Dermis microvascular lymphatic vessel endothelial cell (primary cell): ENCODE measurements at regions not wholly inside any gene's neighbourhood (a gene's known extent, or its start where the extent isn't known, plus 50 kb on each side); places are given as distances from the start of the nearest gene placed in this dataset.

Experiments
- DNase-seq, 2 donors: peaks; one replicate each; pipeline versions ENCODE4 v3.0.0 to v3.0.0-alpha.2; 2010; ENCODE audit warnings: low read depth in 2 of 2

DNA sequence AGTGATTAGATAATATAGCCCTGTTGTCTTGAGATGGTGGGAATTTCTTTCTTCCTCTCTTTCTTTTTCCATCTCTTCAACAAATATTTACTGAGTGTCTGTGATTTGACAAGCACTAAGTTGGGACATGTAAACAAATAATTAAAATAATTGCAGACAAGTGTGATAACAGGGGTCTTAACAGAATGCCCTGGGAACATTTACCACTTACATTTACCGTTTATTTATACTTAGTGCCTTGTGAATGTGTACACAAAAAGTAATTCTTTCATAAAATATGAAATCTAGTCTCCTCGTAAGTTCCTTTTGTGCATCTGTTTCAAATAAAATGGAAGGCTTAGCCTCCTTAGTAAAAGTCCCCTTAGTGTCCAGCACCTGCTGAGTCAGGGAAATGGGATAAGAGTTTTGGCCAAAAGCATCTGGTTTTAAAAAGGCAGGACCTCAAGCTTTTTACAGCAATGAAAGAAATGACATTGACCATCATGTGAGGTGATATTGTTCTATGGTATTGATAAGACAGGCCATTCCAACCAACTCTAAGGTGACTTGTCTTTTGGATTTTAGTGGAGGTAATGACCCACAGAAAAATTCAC, 188.2 kb downstream of the HS3ST3B1 start:
- DNase-seq, result no peak

DNA sequence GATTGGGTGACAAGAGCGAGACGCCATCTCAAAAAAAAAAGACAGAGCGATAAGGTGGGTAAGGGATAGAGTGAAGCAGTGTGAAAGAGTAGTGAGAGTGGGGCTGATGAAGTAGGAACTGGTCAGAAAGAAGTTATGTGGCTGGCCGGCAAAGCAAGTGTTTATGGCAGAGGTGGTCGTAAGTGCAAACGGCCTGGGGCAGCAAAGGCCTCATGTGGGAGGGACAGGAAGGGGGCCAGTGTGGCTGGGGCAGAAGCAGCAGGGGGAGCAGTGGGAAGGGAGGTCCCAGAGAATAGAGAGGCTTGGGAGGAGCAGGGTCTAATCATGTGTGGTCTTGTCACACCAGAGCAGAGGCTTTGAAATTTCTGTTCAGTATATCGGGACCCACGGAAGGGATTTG, 186.2 kb downstream of the HS3ST3B1 start:
- DNase-seq, result no peak

DNA sequence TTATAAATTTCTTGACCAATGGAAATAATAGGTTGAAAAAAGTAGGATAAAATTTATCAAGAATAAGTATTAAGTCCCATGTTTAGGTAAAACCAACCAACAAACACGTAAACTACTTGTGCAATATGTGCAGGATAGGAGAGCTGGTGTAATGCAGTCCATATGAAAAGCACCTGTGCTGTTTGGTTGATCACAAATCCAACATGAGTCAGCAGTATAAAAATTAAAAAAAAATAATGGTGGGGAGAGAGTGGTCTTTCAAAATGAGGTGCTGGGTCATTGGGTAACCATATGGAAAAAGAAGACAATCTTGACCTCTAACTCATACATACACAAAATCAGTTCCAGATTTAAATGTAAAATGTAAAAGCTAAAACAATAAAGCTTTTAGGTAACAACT, 181.8 kb downstream of the HS3ST3B1 start:
- no peak for DNase-seq

DNA sequence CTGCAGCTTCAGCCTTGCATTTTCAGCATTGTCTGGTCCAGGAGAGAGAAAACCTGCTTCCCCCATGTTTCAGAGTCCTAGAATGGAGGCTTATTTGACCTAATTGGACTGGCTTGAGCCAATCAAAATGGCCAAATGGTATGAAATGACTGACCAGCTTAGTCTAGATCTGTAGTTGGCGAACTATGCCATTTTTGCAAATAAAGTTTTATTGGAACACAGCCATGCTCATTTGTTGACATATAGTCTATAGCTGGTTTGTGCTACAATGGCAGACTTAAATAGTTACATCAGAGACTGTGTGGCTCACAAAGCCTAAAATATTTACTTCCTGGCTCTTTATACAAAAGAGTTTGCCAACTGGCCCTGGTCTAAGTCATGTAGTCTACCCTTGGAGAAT, 180.8 kb downstream of the HS3ST3B1 start:
- DNase-seq, result no peak

DNA sequence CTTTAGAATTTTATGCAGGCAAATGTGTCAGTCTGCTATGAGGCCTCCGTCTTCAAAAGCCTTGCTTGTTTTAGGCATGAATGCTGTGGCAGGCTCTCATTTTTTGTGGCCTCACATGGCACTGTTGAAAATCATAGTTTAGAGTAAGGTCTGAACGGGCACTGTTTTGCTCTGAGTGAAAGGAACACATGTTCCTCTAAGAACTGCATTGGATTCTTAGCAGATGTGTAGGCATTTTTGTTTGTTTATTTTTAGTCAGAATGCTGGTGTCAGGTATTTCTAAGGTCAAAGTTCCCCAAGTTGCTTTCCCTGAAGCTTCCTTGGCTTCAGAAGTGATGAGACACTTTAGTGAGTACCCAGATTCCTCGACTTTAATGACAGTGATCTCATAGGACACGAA, 173.7 kb downstream of the HS3ST3B1 start:
- no peak for DNase-seq

DNA sequence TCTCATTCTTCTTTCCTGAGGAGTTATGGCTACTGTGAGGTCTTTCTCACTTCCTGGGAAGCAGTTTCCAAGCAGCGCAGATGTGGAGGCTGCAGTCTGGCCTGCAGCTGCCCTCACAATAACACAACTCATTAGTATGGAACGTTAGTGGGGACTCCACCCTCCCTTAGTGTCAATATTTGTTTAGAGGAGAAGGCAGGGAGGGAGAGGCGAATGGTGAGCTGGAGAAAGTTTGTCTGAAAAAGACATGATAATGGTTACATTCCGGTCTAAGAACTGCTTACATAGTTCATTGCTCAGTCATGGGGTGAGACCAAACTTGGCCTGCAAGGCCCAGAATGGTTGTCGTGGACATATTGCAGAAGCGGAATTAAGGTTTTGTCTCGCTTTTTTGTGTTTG, 170.2 kb downstream of the HS3ST3B1 start:
- DNase-seq, result no peak

DNA sequence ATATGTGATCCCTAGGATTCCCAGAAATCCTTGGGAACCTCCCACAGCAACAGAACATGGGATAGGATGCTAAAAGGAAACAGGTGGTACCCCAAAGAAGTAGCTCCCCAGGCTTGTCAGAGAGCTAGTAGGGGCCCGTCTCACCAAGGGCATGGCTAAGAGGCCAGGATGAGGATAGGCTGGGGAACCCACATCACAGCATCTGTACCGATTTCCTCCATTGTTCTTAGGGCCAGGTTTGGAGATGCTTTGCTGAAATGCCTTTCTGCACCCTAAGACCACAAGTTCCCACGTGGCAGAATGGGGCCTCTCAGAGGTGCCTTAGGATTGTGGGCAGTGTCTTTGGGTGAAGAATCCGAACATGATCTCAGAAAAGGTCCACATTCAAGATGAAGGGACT, 169.5 kb downstream of the HS3ST3B1 start:
- no peak for DNase-seq

DNA sequence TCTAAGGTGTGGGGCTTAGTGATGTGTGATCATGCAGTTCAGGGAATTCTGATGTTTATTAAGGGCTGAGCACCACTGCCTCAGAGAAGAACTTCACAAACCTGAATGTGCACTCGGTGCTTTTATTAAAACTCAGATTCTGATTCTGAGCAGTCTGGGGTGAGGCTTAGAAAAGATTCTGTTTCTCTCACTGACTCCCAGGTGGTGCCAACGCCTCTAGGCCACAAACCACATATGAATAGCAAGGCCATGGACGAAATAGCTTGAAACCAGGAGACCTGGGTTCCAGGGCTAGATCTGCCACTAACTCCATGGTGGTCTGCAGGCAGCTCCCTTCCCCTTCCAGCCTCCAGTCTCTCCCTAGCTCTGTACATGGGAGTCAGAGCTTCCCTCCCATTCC, 169.1 kb downstream of the HS3ST3B1 start:
- DNase-seq, result no peak

DNA sequence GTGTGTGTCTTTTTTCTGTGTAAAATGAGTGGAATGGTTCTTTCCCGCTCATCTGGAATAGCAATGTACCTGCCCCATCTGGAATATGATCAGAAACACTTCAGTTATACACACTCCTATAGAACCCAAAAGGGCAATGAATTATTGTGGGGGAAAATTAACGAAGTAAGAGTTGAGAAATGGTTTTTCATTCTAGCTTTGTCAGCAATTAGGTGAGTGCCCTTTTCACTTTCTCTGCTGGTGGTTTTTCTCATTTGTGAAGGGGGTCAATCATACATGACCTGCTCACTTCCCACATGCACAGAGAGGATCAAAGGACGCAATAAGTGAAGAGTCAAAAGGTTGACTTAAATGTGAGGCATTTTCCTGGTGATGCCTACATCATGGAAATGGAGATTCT, 168.0 kb downstream of the HS3ST3B1 start:
- no peak for DNase-seq

DNA sequence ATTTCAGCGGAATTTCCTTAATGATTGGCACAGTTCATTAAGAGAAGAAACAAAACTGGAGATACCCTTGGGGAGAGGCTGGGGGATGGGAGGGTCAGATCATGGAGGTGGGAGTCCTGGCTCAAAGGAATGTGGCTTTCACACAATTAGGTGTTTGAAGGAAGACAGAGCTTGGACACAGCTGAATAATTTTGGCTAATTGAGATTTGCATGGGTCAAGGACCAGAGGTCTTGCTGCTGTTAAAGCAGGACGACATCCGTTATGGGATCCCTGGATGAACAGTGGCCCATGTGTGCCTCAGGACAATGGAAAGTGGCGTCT, 160.3 kb downstream of the HS3ST3B1 start:
- DNase-seq, result no peak

DNA sequence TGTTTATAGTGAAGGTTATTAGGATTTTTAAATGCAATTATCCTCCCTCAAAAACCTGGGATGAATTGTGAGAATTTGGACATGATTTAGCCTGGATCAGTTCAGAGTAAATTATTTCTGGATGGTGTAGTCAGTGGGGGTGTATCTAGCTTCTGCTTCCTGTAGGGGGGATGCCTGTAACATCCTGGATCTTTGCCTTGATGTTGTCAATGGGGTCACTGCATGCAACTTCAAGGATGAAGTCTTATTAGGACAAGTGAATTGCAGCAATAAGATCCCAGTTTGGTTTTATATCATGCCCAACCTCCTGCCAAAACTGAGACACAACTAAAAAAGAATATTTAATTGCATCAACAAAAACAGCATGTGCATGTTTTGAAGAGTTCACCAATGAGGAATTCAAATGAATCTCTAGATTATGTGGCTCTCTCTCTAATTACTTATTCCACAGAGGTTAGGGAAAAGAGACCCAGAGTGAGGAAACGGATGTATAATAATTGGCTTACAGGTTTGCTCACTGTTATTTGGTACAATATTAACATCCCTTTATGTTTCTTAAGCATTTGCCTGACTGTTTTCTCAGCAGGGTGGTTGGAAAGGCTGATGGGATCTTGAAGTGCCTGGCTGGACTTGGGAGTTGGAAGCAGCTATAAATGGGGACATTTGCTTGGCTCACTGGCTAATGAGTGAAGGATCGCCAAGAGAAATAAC, 159.8 kb downstream of the HS3ST3B1 start:
- no peak for DNase-seq

DNA sequence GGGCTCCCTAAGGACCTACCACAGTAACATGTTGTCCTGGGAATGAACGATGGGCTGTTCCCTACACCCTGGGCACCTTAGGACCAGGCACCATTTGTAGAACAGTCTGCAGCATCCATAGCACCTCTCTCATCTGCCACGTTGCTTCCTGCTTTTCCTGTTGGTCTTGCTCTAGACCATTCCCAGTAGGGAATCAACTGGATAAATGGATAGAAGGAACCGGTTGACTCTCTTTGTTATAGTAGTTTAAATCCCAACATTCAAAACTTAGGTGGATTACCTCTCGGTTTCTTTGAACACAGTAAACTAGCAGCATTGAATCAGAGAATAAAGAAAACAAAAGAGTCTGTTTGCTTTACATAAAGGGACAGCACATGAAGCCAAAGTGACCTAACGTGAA, 159.1 kb downstream of the HS3ST3B1 start:
- no peak for DNase-seq

DNA sequence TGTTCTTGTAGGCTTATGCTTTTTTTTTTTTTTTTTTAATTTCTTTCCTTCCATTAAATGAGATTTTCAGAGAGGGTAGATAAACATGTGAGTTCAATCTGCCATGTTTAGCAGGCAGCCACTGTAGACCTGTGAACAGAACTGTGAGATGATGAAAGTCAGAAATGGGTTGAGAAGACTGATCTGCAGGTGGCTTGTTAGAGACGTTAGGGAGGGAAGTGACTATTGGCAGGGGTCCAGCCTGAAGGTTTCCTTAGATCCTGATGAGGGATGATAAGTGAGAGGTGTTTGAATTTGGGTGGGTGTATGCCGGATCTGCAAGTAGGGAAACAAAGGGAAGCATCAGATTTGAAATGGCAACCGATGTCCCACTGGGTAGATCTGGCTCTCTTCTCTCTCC, 157.8 kb downstream of the HS3ST3B1 start:
- no peak for DNase-seq

DNA sequence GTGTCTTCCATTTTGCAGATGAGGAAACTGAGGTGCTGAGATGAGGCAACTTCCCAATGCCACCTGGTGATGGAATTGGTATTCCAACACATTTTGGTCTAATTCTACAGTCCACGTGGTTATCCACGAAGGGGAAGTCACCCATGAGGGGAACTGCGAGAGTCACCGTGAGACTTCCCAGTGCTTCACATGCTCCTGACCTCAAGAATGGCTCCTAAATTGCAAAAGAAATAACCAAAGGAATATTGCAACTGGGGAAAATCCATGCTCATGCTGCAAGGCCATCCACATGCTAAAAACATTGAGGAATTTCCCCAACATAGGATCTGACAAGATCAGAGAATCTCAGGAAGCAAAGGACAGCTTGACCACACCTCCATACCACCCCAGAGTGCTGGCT, 153.9 kb downstream of the HS3ST3B1 start:
- no peak for DNase-seq

DNA sequence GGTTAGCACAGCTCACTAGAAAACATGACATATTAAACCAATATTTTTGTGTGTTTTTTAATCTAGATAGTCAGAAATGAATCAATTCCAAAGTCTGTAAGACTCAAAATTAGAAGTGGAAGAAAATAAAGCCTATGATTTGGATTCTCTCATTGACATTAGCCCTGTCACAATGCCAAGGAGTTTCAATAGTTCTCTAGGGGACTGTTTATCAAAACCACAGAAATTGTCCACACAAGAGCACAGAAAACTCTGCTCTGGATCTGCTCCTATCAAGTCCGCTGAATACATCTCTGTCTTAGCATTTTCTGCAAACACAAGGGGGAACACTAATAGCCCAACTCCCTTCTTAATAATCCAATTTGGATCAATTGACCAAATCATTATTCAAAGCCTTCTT, 152.0 kb downstream of the HS3ST3B1 start:
- DNase-seq, result no peak

DNA sequence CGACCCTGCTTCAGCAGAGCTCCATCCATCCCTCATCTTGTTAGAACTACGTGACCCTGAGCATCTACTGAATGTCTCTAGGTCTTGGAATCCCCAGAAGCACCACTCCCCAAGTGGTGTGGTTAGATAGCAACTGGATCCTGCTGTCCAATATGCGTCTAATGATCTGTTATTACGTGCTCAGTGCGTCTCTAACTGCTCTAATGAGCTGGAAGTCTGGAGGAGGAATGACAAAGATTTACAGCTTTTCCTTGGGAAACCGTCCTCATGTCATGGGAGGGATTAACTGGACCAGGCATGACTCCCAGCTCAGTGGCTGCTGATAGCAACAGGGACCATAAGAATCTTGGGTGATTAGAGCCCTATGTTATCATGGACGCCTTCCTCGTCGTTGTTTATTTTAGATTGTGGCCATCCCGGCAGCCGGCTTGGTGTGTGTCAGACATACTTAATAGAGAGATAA, 150.9 kb downstream of the HS3ST3B1 start:
- no peak for DNase-seq

DNA sequence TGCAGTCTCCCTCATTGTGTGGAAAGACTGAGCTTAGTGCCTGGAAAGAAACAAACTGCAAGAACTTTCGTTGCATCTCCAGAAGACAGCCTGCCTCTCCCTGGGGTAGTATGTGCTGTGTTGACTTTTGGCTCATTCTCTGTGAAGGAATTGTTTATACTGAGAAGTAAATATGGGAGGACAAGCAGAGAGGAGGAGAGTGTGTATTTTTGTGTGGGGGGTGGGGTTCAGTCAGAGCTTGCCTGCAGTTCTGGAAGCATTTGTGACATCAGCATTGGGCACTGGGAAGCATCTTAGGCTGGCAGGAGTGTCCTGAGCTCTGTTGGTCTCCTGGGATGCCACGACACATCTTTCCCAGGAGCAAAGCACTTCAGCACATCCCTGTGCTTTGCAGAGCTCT, 147.9 kb downstream of the HS3ST3B1 start:
- DNase-seq, result no peak

DNA sequence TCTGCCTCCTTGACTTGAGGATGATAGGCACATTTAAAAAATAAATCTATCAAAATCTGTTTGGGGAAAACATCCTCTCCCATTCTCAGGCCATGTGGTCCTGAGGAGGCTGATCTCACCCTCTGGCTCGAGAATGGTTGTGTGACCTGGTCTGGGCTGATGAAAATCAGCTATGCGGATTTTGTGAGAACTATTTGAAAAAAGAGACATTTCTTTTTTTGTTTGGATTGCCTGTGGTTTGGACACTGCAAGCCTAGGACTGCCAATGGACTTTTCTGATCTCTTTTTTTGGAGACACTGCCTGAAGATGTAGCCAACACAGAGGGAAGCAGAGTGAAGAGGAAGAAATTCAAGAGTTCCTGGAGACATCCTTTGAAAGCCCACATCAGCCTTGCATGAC, 145.9 kb downstream of the HS3ST3B1 start:
- DNase-seq, result no peak

DNA sequence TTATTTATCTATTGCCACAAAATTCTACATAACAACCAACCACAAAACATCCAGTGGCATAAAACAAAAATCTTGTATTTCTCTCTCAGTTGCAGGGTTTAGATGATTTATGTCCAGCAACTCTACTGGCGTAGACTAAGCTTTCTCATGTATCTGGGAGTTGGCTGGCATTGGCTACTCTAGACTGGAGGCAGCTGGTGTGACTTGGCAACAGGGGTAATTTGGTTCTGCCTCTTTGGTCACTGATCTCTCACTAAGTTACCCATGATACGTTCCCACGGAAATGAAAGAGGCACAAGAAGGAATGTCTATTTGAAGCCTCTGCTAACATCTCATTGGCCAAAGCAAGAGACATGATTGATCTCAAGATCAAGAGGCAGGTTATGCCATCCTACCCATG, 144.0 kb downstream of the HS3ST3B1 start:
- no peak for DNase-seq

DNA sequence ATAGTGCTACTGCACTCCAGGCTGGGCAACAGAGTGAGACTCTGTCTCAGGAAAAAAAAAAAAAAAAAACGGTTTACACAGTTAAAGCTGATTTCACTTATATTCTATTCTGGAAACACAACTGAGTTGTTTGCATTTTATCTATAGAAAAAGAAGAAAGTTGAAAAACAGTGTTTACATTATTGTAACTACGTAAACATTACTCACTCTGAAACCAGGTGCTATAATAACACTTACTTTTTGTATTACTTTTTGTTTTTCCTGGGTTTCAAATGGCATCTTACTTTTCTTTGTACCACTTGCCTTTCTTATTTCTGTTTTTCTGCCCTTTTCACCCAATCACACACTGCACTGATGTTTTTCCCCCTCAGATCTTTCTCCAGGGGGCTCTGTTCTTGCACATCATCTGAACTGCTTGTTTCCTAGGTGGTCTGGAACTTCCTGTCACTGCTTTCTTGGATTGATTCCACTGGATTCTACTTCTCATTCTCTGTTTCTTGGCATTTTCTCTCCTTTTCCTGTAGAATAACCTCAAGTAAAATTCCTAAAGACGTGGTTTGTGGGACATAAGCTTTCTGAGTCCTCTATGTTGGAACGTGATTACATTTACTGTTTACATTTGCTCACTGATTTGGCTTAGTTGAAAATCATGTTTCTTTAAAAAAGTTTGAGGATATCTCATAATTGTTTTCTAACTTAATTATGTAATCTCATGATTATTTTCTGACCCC, 142.1 kb downstream of the HS3ST3B1 start:
- DNase-seq, result no peak

DNA sequence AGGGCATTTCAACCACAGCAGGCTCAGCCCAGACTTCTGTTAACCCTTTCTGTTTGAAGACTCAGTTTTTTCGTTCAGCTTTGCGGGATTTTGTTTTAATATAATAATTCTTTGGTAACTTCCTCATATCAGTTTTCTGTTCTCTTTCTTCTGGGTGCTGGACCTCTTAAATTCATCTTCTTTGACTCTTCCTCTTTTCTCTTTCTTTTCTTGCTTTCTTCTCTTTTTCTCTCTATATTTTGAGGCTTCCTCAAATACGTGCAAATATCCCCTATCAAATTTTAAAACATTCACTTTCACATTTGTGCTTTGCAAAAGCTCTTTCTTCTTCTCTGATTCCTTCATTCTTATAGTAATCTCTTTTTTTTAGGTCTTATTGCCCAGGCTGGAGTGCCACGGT, 136.3 kb downstream of the HS3ST3B1 start:
- DNase-seq, result no peak

DNA sequence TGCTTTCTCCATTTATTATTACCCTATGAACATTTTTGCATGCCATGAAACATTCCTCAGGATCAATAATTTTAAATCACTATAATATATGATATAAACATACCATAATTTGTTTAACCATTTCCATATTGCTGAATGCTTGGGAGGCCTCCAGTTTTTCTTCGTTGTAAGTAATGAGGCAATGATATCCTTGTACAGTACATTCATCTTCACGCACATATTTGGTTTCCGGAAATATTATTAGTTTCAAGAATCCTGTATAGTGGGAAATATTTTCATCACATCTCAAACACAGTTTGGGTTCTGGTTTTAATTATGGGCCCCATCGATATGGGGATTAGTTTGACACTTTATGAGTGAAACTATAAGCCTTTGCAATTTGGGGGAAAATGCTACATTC, 135.4 kb downstream of the HS3ST3B1 start:
- no peak for DNase-seq

DNA sequence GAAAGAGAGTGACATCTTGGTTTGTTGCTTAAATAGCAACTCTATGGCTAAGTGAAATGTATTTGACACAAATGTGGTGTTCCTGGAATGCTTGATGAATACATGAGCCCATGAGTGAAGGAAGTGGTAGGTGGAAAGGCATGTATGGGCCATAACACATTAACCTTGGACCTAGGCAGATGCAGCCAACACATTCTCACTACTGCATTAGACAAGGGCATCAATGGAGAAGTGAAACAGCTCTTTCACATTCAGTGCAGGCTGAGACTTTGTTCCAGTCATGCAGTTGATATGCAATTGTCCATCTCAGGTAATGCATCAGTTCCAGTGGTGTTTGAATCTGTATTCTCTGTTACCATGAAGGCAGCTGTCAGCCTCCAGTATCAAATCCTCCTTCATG, 133.6 kb downstream of the HS3ST3B1 start:
- DNase-seq, result no peak
